B cell (primary cell): ENCODE measurements at regions not wholly inside any gene's neighbourhood (a gene's known extent, or its start where the extent isn't known, plus 50 kb on each side); places are given as distances from the start of the nearest gene placed in this dataset.

Source experiments
- ATAC-seq: fragments of 200-7000 bp; cut with Tn5 transposase; one replicate; pipeline ENCODE4 v1.10.0; 2021; ENCODE audit warnings: low read depth, mild to moderate bottlenecking, moderate number of reproducible peaks, moderate library complexity
- CTCF ChIA-PET: fragments of 350-600 bp; sonication (Branson Sonifier 250); formaldehyde crosslinking; loops from one replicate; lab custom pipeline; 2021; ENCODE audit warnings: antibody characterized with exemption, inconsistent platforms; lab: Charles Lee
- POLR2A ChIA-PET: fragments of 350-600 bp; sonication (Branson Sonifier 250); formaldehyde crosslinking; loops from one replicate; lab custom pipeline; 2021; ENCODE audit warnings: antibody characterized with exemption; lab: Charles Lee
- DNase-seq: peaks from one replicate; pipeline ENCODE4 v3.0.0; 2013
- H2AFZ ChIP-seq: 2 replicates; pipeline ENCODE4 v1.6.1; 2012; ENCODE audit warnings: mild to moderate bottlenecking, low read depth, low read length; ENCODE audit not compliant: insufficient read depth, poor library complexity, severe bottlenecking
- H3K27ac ChIP-seq, 2 donors: 1 replicate in 1 of 2; 2 replicates in 1 of 2; pipeline ENCODE4 v1.5.1; 2012 to 2013; ENCODE audit warnings: low read length in 2 of 2, mild to moderate bottlenecking in 2 of 2, moderate library complexity in 1 of 2
- H3K27me3 ChIP-seq, 4 experiments: fragments of 200-600 bp in 1 of 4; sonication (generic) in 1 of 4; replicated peaks in 1 of 4; 1 replicate in 2 of 4; 2 replicates in 2 of 4; pipeline versions ENCODE4 v1.6.1 to v1.7.0; 2013 to 2016; ENCODE audit warnings: low read length in 3 of 4, mild to moderate bottlenecking in 2 of 4, mixed read lengths in 1 of 4, moderate library complexity in 1 of 4; ENCODE audit not compliant: insufficient read depth in 4 of 4, control insufficient read depth in 3 of 4; ENCODE audit errors: control extremely low read depth in 1 of 4
- H3K36me3 ChIP-seq, 2 experiments: replicated peaks in 1 of 2; 1 replicate in 1 of 2; 2 replicates in 1 of 2; pipeline versions ENCODE4 v1.6.1 to v1.7.1; 2013; ENCODE audit warnings: low read length in 1 of 2; ENCODE audit not compliant: insufficient read depth in 2 of 2, control insufficient read depth in 1 of 2; ENCODE audit errors: control extremely low read depth in 1 of 2, extremely low read depth in 1 of 2
- H3K4me1 ChIP-seq, 2 donors: fragments of 200-600 bp in 1 of 2; sonication (generic) in 1 of 2; 1 replicate in 1 of 2; 2 replicates in 1 of 2; pipeline versions ENCODE4 v1.5.1 to v1.6.1; 2013 to 2017; ENCODE audit warnings: low read length in 2 of 2; ENCODE audit not compliant: control insufficient read depth in 2 of 2, insufficient read depth in 2 of 2
- H3K4me2 ChIP-seq: replicated peaks from 2 replicates; pipeline ENCODE3; 2012; ENCODE audit warnings: mild to moderate bottlenecking, low read depth, low read length; ENCODE audit not compliant: poor library complexity, severe bottlenecking
- H3K4me3 ChIP-seq, 5 experiments: fragments of 200-600 bp in 1 of 5; sonication (generic) in 1 of 5; 1 replicate in 3 of 5; 2 replicates in 2 of 5; pipeline versions ENCODE4 v1.5.1 to v1.7.0; 2011 to 2016; ENCODE audit warnings: low read length in 4 of 5, mild to moderate bottlenecking in 4 of 5, low read depth in 2 of 5, control low read depth in 1 of 5, moderate library complexity in 1 of 5; ENCODE audit not compliant: insufficient read depth in 1 of 5; ENCODE audit errors: control extremely low read depth in 1 of 5, extremely low read depth in 1 of 5
- H3K79me2 ChIP-seq: fragments of 200-600 bp; sonication (generic); one replicate; pipeline ENCODE4 v1.6.0; 2016; ENCODE audit warnings: low read length; ENCODE audit not compliant: control insufficient read depth, insufficient read depth
- H3K9ac ChIP-seq: fragments of 200-600 bp; sonication (generic); 2 replicates; pipeline ENCODE4 v1.6.1; 2017; ENCODE audit warnings: mild to moderate bottlenecking, low read length, moderate library complexity
- H3K9me3 ChIP-seq, 3 donors: one replicate each; pipeline versions ENCODE4 v1.6.1 to v1.7.1; 2013; ENCODE audit warnings: low read length in 2 of 3; ENCODE audit not compliant: control insufficient read depth in 2 of 3, insufficient read depth in 1 of 3; ENCODE audit errors: control extremely low read depth in 1 of 3
- H4K20me1 ChIP-seq: 2 replicates; pipeline ENCODE4 v1.6.0; 2012; ENCODE audit warnings: mild to moderate bottlenecking, low read length; ENCODE audit not compliant: insufficient read depth, control insufficient read depth, poor library complexity, severe bottlenecking
- H3K27ac Mint-ChIP-seq: one replicate; pipeline ENCODE4 v1.8.0; 2021; ENCODE audit warnings: mixed read lengths
- H3K27me3 Mint-ChIP-seq: one replicate; pipeline ENCODE4 v1.8.0; 2021; ENCODE audit warnings: mixed read lengths
- H3K4me1 Mint-ChIP-seq: one replicate; pipeline ENCODE4 v1.8.0; 2021; ENCODE audit warnings: mixed read lengths
- H3K4me3 Mint-ChIP-seq: one replicate; pipeline ENCODE4 v1.8.0; 2021; ENCODE audit warnings: mixed read lengths
- H3K9me3 Mint-ChIP-seq: one replicate; pipeline ENCODE4 v1.8.0; 2022; ENCODE audit warnings: mixed read lengths; ENCODE audit not compliant: insufficient read depth
- CTCF ChIP-seq: fragments of 200-600 bp; IDR thresholded peaks from one replicate; pipeline ENCODE4 v1.8.0; 2022; ENCODE audit warnings: antibody characterized with exemption, mild to moderate bottlenecking
- EZH2 ChIP-seq: IDR thresholded peaks from 2 replicates; pipeline ENCODE4 v1.6.1; 2012; ENCODE audit warnings: borderline replicate concordance, low read depth, mild to moderate bottlenecking, moderate library complexity, low read length; ENCODE audit not compliant: insufficient read depth, poor library complexity, severe bottlenecking
- WGBS: methylation state at CpG from one replicate; pipeline ENCODE4 v1.1.5; 2013; ENCODE audit warnings: missing lambda C conversion rate; ENCODE audit not compliant: insufficient coverage; 5-methylcytosine and 5-hydroxymethylcytosine counted together
- intact Hi-C: fragments of 100-400 bp; cut with micrococcal nuclease; formaldehyde crosslinking; loops from one replicate; pipeline ENCODE4 v1.10.0; 2022

GRCh38 chr14:87187786-87188185 is 805.2 kb downstream of the GALC start:
- ChIA-PET CTCF (no interaction called here), POLR2A (no interaction called here)
- peaks cover 0 to 3% (median 0%) of the 10 kb centered on the region in 3 donors for H3K9me3 ChIP-seq
- H3K9ac ChIP-seq, result no peak overlapping the region
- no peak overlapping the region for H3K4me3 ChIP-seq
- peaks cover 12% of the 10 kb centered on the region for H3K9me3 Mint-ChIP-seq
- H3K4me3 Mint-ChIP-seq, result no peak overlapping the region
- H4K20me1 ChIP-seq, result no peaks in the 10 kb centered on the region
- no peak overlapping the region for H3K27ac ChIP-seq
- H3K27me3 Mint-ChIP-seq, result no peaks in the 10 kb centered on the region
- no peak overlapping the region for H3K4me2 ChIP-seq
- ATAC-seq, result no peak
- intact Hi-C loops, result no loop called here
- H3K4me1 ChIP-seq, result no peaks in the 10 kb centered on the region
- no peak for DNase-seq
- H3K79me2 ChIP-seq, result no peaks in the 10 kb centered on the region
- no peak overlapping the region for H2AFZ ChIP-seq
- no peaks in the 10 kb centered on the region for H3K36me3 ChIP-seq
- no peak for TF ChIP-seq EZH2
- no peak for TF ChIP-seq CTCF
- H3K27me3 ChIP-seq, result no peaks in the 10 kb centered on the region
- H3K27ac Mint-ChIP-seq, result no peak overlapping the region
- no peaks in the 10 kb centered on the region for H3K4me1 Mint-ChIP-seq
- 95% methylated on average over 4 of the region's 4 CpGs for WGBS

GRCh38 chr14:87186737-87187136 is 806.2 kb downstream of the GALC start:
- H3K9ac ChIP-seq, result no peak overlapping the region
- H3K9me3 ChIP-seq, result peaks cover 0 to 3% (median 0%) of the 10 kb centered on the region in 3 donors
- H2AFZ ChIP-seq, result no peak overlapping the region
- H3K27me3 ChIP-seq, result no peaks in the 10 kb centered on the region
- no peak for ATAC-seq
- no peak overlapping the region for H3K4me3 ChIP-seq
- H3K4me1 Mint-ChIP-seq, result no peaks in the 10 kb centered on the region
- H3K27me3 Mint-ChIP-seq, result no peaks in the 10 kb centered on the region
- H3K27ac Mint-ChIP-seq, result no peak overlapping the region
- TF ChIP-seq CTCF (no peak), EZH2 (no peak)
- DNase-seq, result no peak
- CTCF ChIA-PET, result no interaction called here
- no peak overlapping the region for H3K4me2 ChIP-seq
- H3K79me2 ChIP-seq, result no peaks in the 10 kb centered on the region
- peaks cover 12% of the 10 kb centered on the region for H3K9me3 Mint-ChIP-seq
- H3K4me1 ChIP-seq, result no peaks in the 10 kb centered on the region
- no peaks in the 10 kb centered on the region for H3K36me3 ChIP-seq
- intact Hi-C loops, result no loop called here
- no peaks in the 10 kb centered on the region for H4K20me1 ChIP-seq
- POLR2A ChIA-PET, result no interaction called here
- no peak overlapping the region for H3K4me3 Mint-ChIP-seq
- WGBS, result 63% methylated on average over 4 of the region's 5 CpGs
- no peak overlapping the region for H3K27ac ChIP-seq
